Activated T-helper 1 cell treated with anti-CD3 and anti-CD28 coated beads, Interleukin-12 subunit alpha, Interleukin-12 subunit beta, Interleukin-2, Interleukin-4 antibody, amounts not matched to agents 30 ng/mL and 10 ng/mL and 1 ng/mL, durations not matched to agents 14 hours and 24 hours and 36 hours (primary cell): ENCODE measurements at regions not wholly inside any gene's neighbourhood (a gene's known extent, or its start where the extent isn't known, plus 50 kb on each side); places are given as distances from the start of the nearest gene placed in this dataset.
"Not testable (repeated sequence)": the region's sequence is repeated elsewhere in the genome, so short reads cannot be mapped to it uniquely, and the experiment has no call there.

Experiments used
- DNase-seq: peaks from one replicate; pipeline ENCODE4 v3.0.0; 2021; ENCODE audit warnings: low spot score
- H3K27ac Mint-ChIP-seq: one replicate; pipeline ENCODE4 v1.8.0; 2021; ENCODE audit warnings: mild to moderate bottlenecking, mixed read lengths
- H3K27me3 Mint-ChIP-seq: one replicate; pipeline ENCODE4 v1.8.0; 2022; ENCODE audit warnings: mild to moderate bottlenecking, moderate library complexity, mixed read lengths; ENCODE audit not compliant: insufficient read depth
- H3K36me3 Mint-ChIP-seq: one replicate; pipeline ENCODE4 v1.8.0; 2021; ENCODE audit warnings: low read depth, mixed read lengths
- H3K4me1 Mint-ChIP-seq: one replicate; pipeline ENCODE4 v1.8.0; 2021; ENCODE audit warnings: low read depth, mixed read lengths
- H3K4me3 Mint-ChIP-seq: one replicate; pipeline ENCODE4 v1.8.0; 2021; ENCODE audit warnings: mild to moderate bottlenecking, moderate library complexity, mixed read lengths
- H3K9me3 Mint-ChIP-seq: one replicate; pipeline ENCODE4 v1.8.0; 2021; ENCODE audit warnings: mixed read lengths
- intact Hi-C: fragments of 100-400 bp; cut with micrococcal nuclease; formaldehyde crosslinking; loops from one replicate; pipeline ENCODE4 v1.15.1; 2024

DNA sequence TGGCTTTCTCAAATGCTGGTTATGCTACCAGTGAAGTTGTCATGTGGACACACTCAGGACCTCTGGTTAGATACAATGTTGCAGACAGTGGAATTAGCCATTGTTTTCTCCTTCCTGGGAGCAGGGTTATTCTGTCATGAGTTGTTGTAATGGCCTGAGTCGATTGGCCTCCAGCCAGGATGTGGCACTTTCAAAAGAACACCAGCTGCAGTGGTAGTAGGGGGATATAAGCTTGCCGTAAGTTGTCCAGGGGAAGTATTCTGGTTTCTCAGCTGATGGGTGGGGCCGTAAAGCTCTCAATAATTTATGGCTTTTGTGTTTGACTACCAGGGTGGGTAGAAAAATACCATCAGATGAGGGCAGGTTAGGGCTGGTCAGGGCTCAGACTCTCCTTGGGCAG lies 697.5 kb upstream of the GNPDA2 start:
- no peaks in the 10 kb centered on the region for H3K4me1 Mint-ChIP-seq
- H3K9me3 Mint-ChIP-seq: peaks cover 20% of the 10 kb centered on the region
- no peaks in the 10 kb centered on the region for H3K36me3 Mint-ChIP-seq
- H3K27ac Mint-ChIP-seq: no peak overlapping the region
- intact Hi-C loops: no loop called here
- no peak for DNase-seq
- H3K4me3 Mint-ChIP-seq: no peak overlapping the region
- no peaks in the 10 kb centered on the region for H3K27me3 Mint-ChIP-seq

DNA sequence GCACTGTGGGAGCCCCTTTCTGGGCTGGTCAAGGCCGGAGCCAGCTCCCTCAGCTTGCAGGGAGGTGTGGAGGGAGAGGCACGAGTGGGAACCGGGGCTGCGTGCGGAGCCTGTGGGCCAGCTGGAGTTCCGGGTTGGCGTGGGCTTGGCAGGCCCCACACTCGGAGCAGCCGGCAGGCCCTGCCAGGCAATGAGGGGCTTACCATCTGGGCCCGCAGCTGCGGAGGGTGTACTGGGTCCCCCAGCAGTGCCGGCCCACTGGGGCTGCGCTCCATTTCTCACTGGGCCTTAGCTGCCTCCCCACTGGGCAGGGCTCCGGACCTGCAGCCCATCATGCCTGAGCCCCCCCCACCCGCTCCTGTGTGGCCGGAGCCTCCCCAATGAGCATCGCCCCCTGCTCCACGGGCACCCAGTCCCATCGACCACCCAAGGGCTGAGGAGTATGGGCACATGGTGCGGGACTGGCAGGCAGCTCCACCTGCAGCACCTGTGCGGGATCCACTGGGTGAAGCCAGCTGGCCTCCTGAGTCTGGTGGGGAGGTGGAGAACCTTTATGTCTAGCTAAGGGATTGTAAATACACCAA lies 693.8 kb upstream of the GNPDA2 start:
- H3K36me3 Mint-ChIP-seq, H3K4me3 Mint-ChIP-seq, DNase-seq, H3K4me1 Mint-ChIP-seq, H3K27me3 Mint-ChIP-seq, intact Hi-C loops, H3K27ac Mint-ChIP-seq: not testable (repeated sequence)
- H3K9me3 Mint-ChIP-seq: peaks cover 20% of the 10 kb centered on the region

DNA sequence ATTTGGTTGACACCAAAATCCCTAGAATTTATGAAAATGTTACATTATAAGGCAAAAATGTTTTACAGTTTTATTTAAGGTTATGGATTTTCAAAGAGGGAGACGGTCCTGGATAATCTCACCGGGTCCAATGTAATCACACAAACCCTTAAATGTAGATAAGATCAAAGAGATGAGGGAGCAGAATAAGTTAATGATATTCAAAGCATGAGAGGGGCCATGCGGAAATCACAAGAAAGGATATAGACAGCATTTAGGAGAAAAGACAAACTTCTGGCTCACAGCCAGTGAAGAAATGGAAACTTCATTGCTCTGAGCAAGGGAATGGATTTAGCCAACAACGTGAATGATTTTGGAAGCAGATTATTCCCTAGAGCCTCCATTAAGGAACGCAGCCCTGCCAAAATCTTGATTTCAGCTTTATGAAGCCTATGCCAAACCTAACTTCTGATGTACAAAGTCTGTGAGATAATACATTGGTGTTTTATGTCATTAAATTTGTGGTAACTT lies 684.4 kb upstream of the GNPDA2 start:
- H3K36me3 Mint-ChIP-seq: no peaks in the 10 kb centered on the region
- H3K4me3 Mint-ChIP-seq: no peak overlapping the region
- no peak overlapping the region for H3K27ac Mint-ChIP-seq
- H3K27me3 Mint-ChIP-seq: no peaks in the 10 kb centered on the region
- H3K9me3 Mint-ChIP-seq: no peaks in the 10 kb centered on the region
- no peaks in the 10 kb centered on the region for H3K4me1 Mint-ChIP-seq
- intact Hi-C loops: no loop called here
- no peak for DNase-seq

- H3K27ac Mint-ChIP-seq: no peak overlapping the region
- intact Hi-C loops: no loop called here
- no peak overlapping the region for H3K4me3 Mint-ChIP-seq
- no peak for DNase-seq
- no peaks in the 10 kb centered on the region for H3K36me3 Mint-ChIP-seq
- H3K4me1 Mint-ChIP-seq: no peaks in the 10 kb centered on the region
- no peaks in the 10 kb centered on the region for H3K27me3 Mint-ChIP-seq
- H3K9me3 Mint-ChIP-seq: peaks cover 2% of the 10 kb centered on the region
Measured at GRCh38 chr4:45409536-45409935, 683.2 kb upstream of the GNPDA2 start.

- H3K4me3 Mint-ChIP-seq: no peak overlapping the region
Measured at GRCh38 chr4:45408996-45409395, 682.6 kb upstream of the GNPDA2 start.

DNA sequence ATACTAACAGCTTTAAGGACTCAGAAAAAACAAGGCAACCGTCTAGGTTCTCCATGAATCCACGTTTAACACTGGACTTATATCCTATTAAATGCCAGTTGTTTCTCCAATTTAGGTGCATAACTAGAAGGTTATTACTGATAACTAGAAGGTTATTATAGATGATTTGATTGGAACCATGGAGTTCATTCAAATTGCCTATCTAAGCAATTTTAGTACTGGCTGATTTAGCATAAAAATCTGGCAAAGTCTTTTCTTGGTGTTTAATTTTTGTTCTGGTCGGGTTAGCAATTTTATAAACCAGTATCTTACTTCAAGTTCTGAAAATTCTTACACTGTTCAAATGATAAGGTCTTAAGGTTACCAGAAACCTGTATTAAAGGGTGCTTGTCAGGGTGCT lies 672.8 kb upstream of the GNPDA2 start:
- DNase-seq: no peak
- H3K4me3 Mint-ChIP-seq: no peak overlapping the region
- no peaks in the 10 kb centered on the region for H3K4me1 Mint-ChIP-seq
- no peaks in the 10 kb centered on the region for H3K36me3 Mint-ChIP-seq
- no peak overlapping the region for H3K27ac Mint-ChIP-seq
- intact Hi-C loops: no loop called here
- H3K9me3 Mint-ChIP-seq: peaks cover 20% of the 10 kb centered on the region
- H3K27me3 Mint-ChIP-seq: no peaks in the 10 kb centered on the region

More at GRCh38 chr4:45408996-45409395, 682.6 kb upstream of the GNPDA2 start:
- Mint-ChIP-seq H3K27ac (no peak overlapping the region), H3K4me1 (no peaks in the 10 kb centered on the region), H3K9me3 (peaks cover 7% of the 10 kb centered on the region), H3K27me3 (no peaks in the 10 kb centered on the region), H3K36me3 (no peaks in the 10 kb centered on the region)
- intact Hi-C loops: no loop called here
- no peak for DNase-seq

DNA sequence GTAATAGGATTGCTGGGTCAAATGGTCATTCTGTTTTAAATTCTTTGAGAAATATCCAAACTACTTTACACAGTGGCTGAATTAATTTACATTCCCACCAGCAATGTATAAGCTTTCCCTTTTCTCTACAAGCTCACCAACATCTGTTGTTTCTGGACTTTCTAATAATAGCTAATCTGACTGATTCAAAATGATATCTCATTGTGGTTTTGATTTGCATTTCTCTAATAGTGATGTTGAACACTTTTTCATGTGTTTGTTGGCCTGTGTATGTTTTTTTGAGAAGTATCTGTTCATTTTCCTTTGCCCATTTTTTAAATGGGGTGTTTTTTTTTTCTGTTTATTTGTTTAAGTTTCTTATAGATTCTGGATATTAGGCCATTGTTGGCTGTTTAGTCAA lies 659.0 kb upstream of the GNPDA2 start:
- H3K36me3 Mint-ChIP-seq: no peaks in the 10 kb centered on the region
- H3K4me3 Mint-ChIP-seq: no peak overlapping the region
- intact Hi-C loops: no loop called here
- no peaks in the 10 kb centered on the region for H3K27me3 Mint-ChIP-seq
- no peak overlapping the region for H3K27ac Mint-ChIP-seq
- peaks cover 7% of the 10 kb centered on the region for H3K9me3 Mint-ChIP-seq
- DNase-seq: no peak
- no peaks in the 10 kb centered on the region for H3K4me1 Mint-ChIP-seq

DNA sequence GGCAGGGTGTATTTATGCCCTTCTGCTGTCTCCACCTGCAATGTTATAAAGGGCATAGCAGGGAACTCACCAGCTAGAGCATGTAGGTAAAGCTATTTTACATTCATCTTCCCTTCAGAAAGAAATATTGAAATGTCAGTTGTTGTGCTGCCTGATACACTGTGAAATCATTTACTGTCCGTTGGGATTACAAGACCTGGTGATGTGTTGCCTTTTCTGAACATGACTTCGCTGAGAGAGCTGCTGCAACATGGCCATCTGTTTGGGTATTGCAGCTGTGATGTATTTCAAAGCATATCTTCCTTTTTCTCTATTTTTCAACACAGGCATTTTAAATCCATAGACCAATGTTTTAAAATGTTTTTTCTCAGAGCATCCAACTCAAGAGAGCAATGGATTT lies 644.1 kb upstream of the GNPDA2 start:
- intact Hi-C loops: no loop called here
- DNase-seq: no peak
- Mint-ChIP-seq H3K4me1 (no peaks in the 10 kb centered on the region), H3K27ac (no peak overlapping the region), H3K27me3 (no peaks in the 10 kb centered on the region), H3K9me3 (peaks cover 4% of the 10 kb centered on the region), H3K36me3 (no peaks in the 10 kb centered on the region), H3K4me3 (no peak overlapping the region)

DNA sequence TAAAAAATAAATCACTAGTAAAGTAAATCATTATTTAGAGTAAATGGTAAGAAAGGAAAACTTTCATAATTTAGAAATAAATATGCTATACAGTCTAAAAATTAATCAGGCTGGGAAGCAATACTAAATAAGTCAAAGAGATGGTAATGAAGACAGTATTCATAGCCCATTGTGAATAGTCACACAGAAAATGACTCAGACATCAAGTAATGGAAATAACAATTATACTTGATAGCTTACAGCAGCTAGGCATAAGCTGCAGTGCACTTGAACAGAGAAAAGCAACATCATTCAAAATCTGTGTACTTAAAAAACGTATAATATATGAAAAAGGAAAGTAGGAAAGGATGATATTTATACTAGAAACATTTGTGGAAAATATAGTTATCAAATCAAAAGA lies 642.5 kb upstream of the GNPDA2 start:
- intact Hi-C loops: no loop called here
- Mint-ChIP-seq H3K9me3 (peaks cover 4% of the 10 kb centered on the region), H3K27ac (no peak overlapping the region), H3K27me3 (no peaks in the 10 kb centered on the region), H3K4me3 (no peak overlapping the region), H3K36me3 (no peaks in the 10 kb centered on the region), H3K4me1 (no peaks in the 10 kb centered on the region)
- DNase-seq: no peak

GRCh38 chr4:45363931-45364330 lies 637.6 kb upstream of the GNPDA2 start:
- Mint-ChIP-seq H3K4me1 (no peaks in the 10 kb centered on the region), H3K27ac (no peak overlapping the region), H3K27me3 (no peaks in the 10 kb centered on the region), H3K36me3 (no peaks in the 10 kb centered on the region), H3K9me3 (peaks cover 6% of the 10 kb centered on the region), H3K4me3 (no peak overlapping the region)
- DNase-seq: no peak
- intact Hi-C loops: no loop called here

- no peaks in the 10 kb centered on the region for H3K27me3 Mint-ChIP-seq
- DNase-seq: no peak
- H3K27ac Mint-ChIP-seq: no peak overlapping the region
- no peaks in the 10 kb centered on the region for H3K4me1 Mint-ChIP-seq
- no peaks in the 10 kb centered on the region for H3K36me3 Mint-ChIP-seq
- H3K4me3 Mint-ChIP-seq: no peak overlapping the region
- intact Hi-C loops: no loop called here
- peaks cover 6% of the 10 kb centered on the region for H3K9me3 Mint-ChIP-seq
Measured at GRCh38 chr4:45358573-45359506, 632.5 kb upstream of the GNPDA2 start.

- no peak overlapping the region for H3K4me3 Mint-ChIP-seq
- no peaks in the 10 kb centered on the region for H3K27me3 Mint-ChIP-seq
- no peak overlapping the region for H3K27ac Mint-ChIP-seq
- intact Hi-C loops: no loop called here
- no peak for DNase-seq
- peaks cover 6% of the 10 kb centered on the region for H3K9me3 Mint-ChIP-seq
- no peaks in the 10 kb centered on the region for H3K36me3 Mint-ChIP-seq
- H3K4me1 Mint-ChIP-seq: no peaks in the 10 kb centered on the region
Measured at GRCh38 chr4:45353161-45353560, 626.8 kb upstream of the GNPDA2 start.

- H3K9me3 Mint-ChIP-seq: peaks cover 12% of the 10 kb centered on the region
- H3K27me3 Mint-ChIP-seq: no peaks in the 10 kb centered on the region
- H3K27ac Mint-ChIP-seq: no peak overlapping the region
- DNase-seq: no peak
- no peak overlapping the region for H3K4me3 Mint-ChIP-seq
- no peaks in the 10 kb centered on the region for H3K36me3 Mint-ChIP-seq
- intact Hi-C loops: no loop called here
- no peaks in the 10 kb centered on the region for H3K4me1 Mint-ChIP-seq
Measured at GRCh38 chr4:45350438-45350837, 624.1 kb upstream of the GNPDA2 start.
